ENCODE measurements at regions not wholly inside any gene's neighbourhood (a gene's known extent, or its start where the extent isn't known, plus 50 kb on each side); places are given as distances from the start of the nearest gene placed in this dataset.

GRCh38 chr5:100970646-100971255, 67.7 kb upstream of the ST8SIA4 start:
- Histone ChIP-seq H3K18ac (ENCODE audit: insufficient read length, low read depth, low read length) (no peak overlapping the region), H3K79me1 (ENCODE audit: insufficient read depth, low read depth, low read length, poor library complexity, severe bottlenecking) (no peaks in the 10 kb centered on the region), H4K5ac (ENCODE audit: insufficient read length, low read depth, low read length) (no peak overlapping the region), H3K79me2 (ENCODE audit: insufficient read depth, low read length) (no peaks in the 10 kb centered on the region), H3K56ac (ENCODE audit: insufficient read length, low read depth, low read length) (no peak overlapping the region), H3K9me3 (ENCODE audit: control insufficient read depth, low read depth, low read length) (no peaks in the 10 kb centered on the region), H3K23me2 (ENCODE audit: insufficient read length, low read depth, low read length, poor library complexity, severe bottlenecking) (no peaks in the 10 kb centered on the region), H3K9ac (ENCODE audit: extremely low read depth, insufficient read length, low read length) (no peak overlapping the region), H3K4ac (ENCODE audit: low read depth, low read length) (no peak overlapping the region), H3K4me1 (ENCODE audit: insufficient read depth, low read length) (no peaks in the 10 kb centered on the region), H4K8ac (replicated peaks; ENCODE audit: insufficient read length, low read depth, low read length) (no peak overlapping the region), H2AFZ (ENCODE audit: low read length) (no peak overlapping the region), H3T11ph (ENCODE audit: low read length) (no peak overlapping the region), H2BK20ac (ENCODE audit: low read depth, low read length, poor library complexity, severe bottlenecking) (no peak overlapping the region), H2BK5ac (ENCODE audit: insufficient read length, low read length) (no peak overlapping the region), H3K27ac (ENCODE audit: insufficient read length, low read depth, low read length) (no peak overlapping the region), H3K23ac (ENCODE audit: insufficient read length, low read depth, low read length) (no peak overlapping the region), H4K20me1 (ENCODE audit: control insufficient read depth, insufficient read depth, insufficient read length) (no peaks in the 10 kb centered on the region), H2AK5ac (ENCODE audit: insufficient read length, low read length) (no peak overlapping the region), H3K27me3 (ENCODE audit: insufficient read depth, low read length) (no peaks in the 10 kb centered on the region), H2BK15ac (ENCODE audit: low read depth, low read length) (no peak overlapping the region), H3K14ac (ENCODE audit: insufficient read depth, low read length) (no peak overlapping the region), H2BK12ac (ENCODE audit: insufficient read length, low read depth, low read length) (no peak overlapping the region), H2BK120ac (ENCODE audit: low read depth, low read length, poor library complexity, severe bottlenecking) (no peak overlapping the region), H3K4me2 (ENCODE audit: insufficient read depth, insufficient read length, low read length) (no peak overlapping the region), H4K91ac (ENCODE audit: insufficient read length, low read depth, low read length) (no peak overlapping the region)
- H3K36me3 Mint-ChIP-seq (ENCODE audit: insufficient read depth in 1 of 3, low read depth in 3 of 3) = no peaks in the 10 kb centered on the region
- no peaks in the 10 kb centered on the region for H3K9me3 Mint-ChIP-seq
- WGBS (ENCODE audit: extremely low coverage, insufficient read length, low lambda C conversion rate) = no CpG with 5 or more reads among the region's 5 CpGs
- TF ChIP-seq CTCF (conservative IDR thresholded peaks at IDR 0.05) = no peak
- no peaks in the 10 kb centered on the region for H3K4me1 Mint-ChIP-seq
- DNase-seq = no peak
- H3K27me3 Mint-ChIP-seq (ENCODE audit: low read depth) = no peaks in the 10 kb centered on the region
- H3K27ac Mint-ChIP-seq = peak overlapping the region in 1 of 3 experiments; percentile 9; a peak in 1 of 7 replicates
- H3K4me3 Mint-ChIP-seq = no peak overlapping the region

Measured in H9 (cell line).